ENCODE measurements at regions not wholly inside any gene's neighbourhood (a gene's known extent, or its start where the extent isn't known, plus 50 kb on each side); places are given as distances from the start of the nearest gene placed in this dataset.

DNA sequence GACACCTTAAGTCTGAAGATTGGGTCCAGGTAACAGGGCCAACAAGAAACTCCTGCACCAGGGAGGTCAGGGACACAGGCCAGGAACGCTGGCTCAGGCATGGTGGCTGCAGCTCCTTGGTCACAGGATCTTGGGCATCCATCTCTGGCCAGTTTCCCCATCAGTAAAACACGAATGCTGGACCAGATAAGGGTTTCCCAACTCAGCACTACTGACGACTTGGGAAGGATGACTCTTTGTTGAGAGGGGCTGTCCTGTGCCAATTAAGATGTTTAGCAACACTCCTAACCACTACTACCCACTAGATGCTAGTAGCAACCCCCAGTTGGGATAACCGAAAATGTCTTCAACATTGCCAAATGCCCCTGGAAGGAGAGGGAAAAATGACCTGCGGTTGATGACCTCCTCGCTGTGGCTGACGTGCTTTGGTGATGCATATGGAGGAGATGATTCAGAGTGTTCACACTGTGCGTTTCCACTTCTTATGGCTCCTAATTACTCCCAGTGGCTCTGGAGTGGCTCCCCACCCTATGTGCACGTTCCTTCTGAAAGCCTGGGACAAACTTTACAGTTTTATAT is 261.9 kb downstream of the CDH26 start:
- TF ChIP-seq, protein P1, sequence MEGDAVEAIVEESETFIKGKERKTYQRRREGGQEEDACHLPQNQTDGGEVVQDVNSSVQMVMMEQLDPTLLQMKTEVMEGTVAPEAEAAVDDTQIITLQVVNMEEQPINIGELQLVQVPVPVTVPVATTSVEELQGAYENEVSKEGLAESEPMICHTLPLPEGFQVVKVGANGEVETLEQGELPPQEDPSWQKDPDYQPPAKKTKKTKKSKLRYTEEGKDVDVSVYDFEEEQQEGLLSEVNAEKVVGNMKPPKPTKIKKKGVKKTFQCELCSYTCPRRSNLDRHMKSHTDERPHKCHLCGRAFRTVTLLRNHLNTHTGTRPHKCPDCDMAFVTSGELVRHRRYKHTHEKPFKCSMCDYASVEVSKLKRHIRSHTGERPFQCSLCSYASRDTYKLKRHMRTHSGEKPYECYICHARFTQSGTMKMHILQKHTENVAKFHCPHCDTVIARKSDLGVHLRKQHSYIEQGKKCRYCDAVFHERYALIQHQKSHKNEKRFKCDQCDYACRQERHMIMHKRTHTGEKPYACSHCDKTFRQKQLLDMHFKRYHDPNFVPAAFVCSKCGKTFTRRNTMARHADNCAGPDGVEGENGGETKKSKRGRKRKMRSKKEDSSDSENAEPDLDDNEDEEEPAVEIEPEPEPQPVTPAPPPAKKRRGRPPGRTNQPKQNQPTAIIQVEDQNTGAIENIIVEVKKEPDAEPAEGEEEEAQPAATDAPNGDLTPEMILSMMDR (IDR thresholded peaks at IDR 0.05; ENCODE audit: insufficient read depth, low read depth, low read length), result no peak
- no peak for TF ChIP-seq EZH2 (IDR thresholded peaks at IDR 0.05; ENCODE audit: insufficient read depth, low read length)

All from astrocyte (in vitro differentiated cells and primary cell).